Stimulated activated CD4-positive, alpha-beta T cell treated with anti-CD3 and anti-CD28 coated beads, Interleukin-4, amount 100 ng/mL, for 4 hours (primary cell): ENCODE measurements at regions not wholly inside any gene's neighbourhood (a gene's known extent, or its start where the extent isn't known, plus 50 kb on each side); places are given as distances from the start of the nearest gene placed in this dataset.
"Not testable (repeated sequence)": the region's sequence is repeated elsewhere in the genome, so short reads cannot be mapped to it uniquely, and the experiment has no call there.

Experiments
- DNase-seq, 2 experiments: peaks; one replicate each; pipeline ENCODE4 v3.0.0-alpha.2; 2020

DNA sequence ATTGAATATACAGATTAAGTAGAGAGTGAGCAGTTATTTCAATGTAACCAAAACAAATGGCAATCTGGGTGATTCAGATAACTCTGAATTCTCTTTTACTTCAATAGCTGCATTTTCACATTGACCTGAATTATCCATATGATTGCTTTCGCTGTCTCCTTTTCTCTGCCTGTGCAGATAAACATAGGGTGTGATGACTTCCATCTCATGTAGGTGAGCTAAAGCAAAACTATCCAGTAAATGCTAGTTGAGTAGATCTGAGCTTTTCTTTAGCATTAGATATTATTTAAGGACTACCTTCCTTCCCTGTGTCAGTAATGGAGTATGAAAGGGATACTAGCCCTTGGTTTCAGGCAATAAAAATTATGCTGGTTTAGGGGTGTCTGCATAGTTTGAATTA lies 288.6 kb downstream of the OXSM start:
- DNase-seq: no peak

- DNase-seq: no peak
Observed at GRCh38 chr3:26081166-26081565, 291.3 kb downstream of the OXSM start.

- DNase-seq: no peak
Observed at GRCh38 chr3:26081806-26082205, 291.9 kb downstream of the OXSM start.

GRCh38 chr3:26082911-26083310 lies 293.0 kb downstream of the OXSM start:
- no peak for DNase-seq

GRCh38 chr3:26084629-26085028 lies 294.7 kb downstream of the OXSM start:
- DNase-seq: no peak

DNA sequence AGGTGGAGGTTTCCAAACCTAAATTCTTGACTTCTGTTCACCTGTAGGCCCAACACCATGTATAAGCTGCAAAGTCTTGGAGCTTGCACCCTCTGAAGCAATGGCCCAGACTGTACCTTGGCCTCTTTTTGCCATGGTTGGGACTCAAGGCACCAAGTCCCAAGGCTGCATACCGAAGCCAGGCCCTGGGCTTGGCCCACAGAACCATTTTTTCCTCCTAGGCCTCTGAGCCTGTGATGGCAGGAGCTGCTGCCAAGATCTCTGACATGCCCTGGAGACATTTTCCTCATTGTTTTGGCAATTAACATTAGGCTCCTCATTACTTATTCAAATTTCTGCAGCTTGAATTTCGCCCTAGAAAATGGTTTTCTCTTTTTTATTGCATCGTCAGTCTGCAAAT lies 297.9 kb downstream of the OXSM start:
- DNase-seq: no peak

GRCh38 chr3:26089249-26089648 lies 299.4 kb downstream of the OXSM start:
- DNase-seq: no peak

- no peak for DNase-seq
Observed at GRCh38 chr3:26090589-26090988, 300.7 kb downstream of the OXSM start.

GRCh38 chr3:26091096-26091495 lies 301.2 kb downstream of the OXSM start:
- DNase-seq: no peak

DNA sequence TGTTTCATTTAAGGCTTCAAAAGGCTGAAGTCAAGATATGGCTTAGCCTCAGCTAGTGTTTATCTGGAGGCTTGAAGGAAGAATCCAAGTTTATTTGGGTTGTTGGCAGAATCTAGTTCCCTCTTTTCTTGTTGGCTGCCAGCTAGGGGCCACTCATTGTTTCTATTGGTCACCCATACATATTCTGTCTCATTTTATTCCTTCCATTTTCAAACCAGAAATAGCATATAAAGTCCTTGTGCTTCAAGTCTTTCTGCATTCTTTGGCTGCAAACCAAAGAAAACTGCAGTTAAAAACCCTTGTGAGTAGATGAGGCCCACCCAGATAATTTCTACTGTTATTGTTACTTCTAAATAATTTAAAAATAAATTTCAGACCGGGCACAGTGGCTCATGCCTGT lies 301.7 kb downstream of the OXSM start:
- no peak for DNase-seq

GRCh38 chr3:26097111-26097510 lies 307.2 kb downstream of the OXSM start:
- DNase-seq: not testable (repeated sequence)

GRCh38 chr3:26099692-26100091 lies 309.8 kb downstream of the OXSM start:
- DNase-seq: no peak

- DNase-seq: no peak
Observed at GRCh38 chr3:26100176-26100575, 310.3 kb downstream of the OXSM start.

DNA sequence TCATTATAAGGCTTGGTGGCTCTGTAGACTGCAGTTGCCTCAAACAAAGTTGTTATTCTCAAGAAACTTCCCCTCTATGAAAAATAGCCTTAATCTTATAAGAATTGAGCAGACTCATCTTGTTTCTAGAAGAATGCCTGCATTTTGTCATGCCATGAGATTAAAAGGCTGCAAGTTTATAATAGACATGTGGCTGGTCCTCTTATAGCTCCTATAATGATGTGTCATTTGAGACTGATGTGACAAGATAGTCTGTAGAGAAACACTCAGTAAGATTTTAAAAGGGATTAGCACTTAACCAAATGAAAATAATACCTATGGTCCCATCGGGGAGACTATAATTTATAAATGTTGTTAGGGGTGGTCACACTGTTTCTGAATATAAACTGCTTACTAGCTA lies 312.5 kb downstream of the OXSM start:
- DNase-seq: no peak

- DNase-seq: no peak
Observed at GRCh38 chr3:26104851-26105251, 315.0 kb downstream of the OXSM start.

DNA sequence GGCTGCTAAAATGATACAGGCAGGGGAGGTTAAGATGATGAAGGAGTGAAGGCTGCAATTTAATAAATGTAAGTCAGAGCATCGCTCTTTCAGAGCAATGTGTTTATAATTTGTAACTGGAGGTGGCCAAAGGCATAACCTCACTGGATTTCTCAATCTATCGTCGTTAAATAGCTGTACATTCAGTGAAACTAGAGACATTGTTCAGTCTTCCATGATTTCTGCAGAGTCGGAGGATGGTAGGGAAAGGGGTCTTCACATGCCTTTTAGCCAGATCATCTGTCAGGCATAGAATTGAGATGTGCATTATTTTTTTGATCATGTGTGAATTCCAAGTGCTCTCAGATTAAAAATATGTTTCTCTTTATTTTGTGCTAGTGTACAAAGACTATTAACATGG lies 315.4 kb downstream of the OXSM start:
- DNase-seq: no peak

DNA sequence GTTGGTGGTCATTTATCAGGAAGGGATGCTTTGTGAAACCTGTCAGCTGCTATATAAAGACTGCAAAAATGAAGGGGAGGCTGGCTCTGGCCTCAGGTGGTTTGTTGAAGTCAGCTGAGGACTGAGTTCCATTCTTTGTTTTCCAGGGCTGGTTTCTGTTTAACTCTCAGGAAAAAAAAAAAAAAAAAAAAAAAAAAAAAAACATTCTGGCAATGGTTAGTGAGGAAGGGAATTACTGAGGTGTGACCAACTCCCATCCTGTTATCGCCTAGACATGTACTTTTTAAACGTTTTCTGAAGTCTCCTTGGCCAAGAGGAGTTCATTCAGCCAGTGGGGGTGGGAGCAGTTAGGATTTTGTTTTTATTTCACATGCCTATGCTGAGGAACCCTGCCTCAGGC lies 316.3 kb downstream of the OXSM start:
- no peak for DNase-seq

- DNase-seq: no peak
Observed at GRCh38 chr3:26108846-26109489, 319.1 kb downstream of the OXSM start.

- DNase-seq: no peak
Observed at GRCh38 chr3:26114851-26115250, 325.0 kb downstream of the OXSM start.

- no peak for DNase-seq
Observed at GRCh38 chr3:26118165-26118564, 328.3 kb downstream of the OXSM start.

- DNase-seq: no peak
Observed at GRCh38 chr3:26132942-26133341, 343.1 kb downstream of the OXSM start.

DNA sequence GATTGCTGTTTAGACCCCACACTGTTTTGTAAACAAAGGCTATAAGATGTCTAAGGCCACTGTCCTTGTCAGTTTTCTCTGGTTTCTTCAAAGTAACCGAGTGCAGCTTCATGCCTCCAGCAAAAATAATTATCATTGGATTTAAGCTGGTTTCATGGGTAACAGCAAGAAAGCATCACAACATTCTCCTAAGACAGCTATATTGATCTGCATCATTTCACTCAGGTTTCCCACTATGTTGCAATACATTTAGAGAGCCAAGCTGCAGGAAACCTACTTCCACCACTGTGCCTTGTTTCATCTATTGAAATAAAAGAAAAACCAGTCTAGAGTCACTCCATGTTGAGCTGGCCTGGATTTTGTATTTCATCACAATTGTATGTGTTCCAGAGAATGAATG lies 351.4 kb downstream of the OXSM start:
- DNase-seq: no peak

GRCh38 chr3:26145769-26146168 lies 355.9 kb downstream of the OXSM start:
- no peak for DNase-seq

GRCh38 chr3:26157428-26157827 lies 367.5 kb downstream of the OXSM start:
- DNase-seq: not testable (repeated sequence)

DNA sequence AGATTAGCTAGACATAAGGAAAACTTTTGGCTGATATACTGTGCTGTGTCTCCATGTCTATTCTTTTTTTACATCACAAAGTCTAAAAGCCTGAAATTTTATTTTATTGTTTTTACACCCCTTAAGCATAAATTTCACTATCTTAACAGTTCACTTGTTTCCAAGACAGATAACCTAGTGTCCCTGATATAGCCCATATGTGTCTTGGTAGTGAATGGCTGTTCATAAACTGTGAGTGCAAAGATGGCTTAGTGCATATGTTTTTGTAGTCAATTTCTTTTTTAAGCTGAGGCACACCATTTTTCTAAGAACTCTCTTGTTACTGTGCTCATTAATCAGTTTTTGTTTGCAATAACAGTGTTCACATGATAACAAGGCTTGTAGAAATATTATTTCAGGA lies 381.1 kb downstream of the OXSM start:
- no peak for DNase-seq

- DNase-seq: no peak
Observed at GRCh38 chr3:26191556-26191955, 401.7 kb downstream of the OXSM start.
